Adrenal gland (tissue), 9 donors: ENCODE measurements at regions not wholly inside any gene's neighbourhood (a gene's known extent, or its start where the extent isn't known, plus 50 kb on each side); places are given as distances from the start of the nearest gene placed in this dataset.

Source experiments
- DNase-seq, 7 donors: peaks; one replicate each; pipeline ENCODE4 v3.0.0-alpha.2; 2019 to 2020
- H3K27ac ChIP-seq, 5 donors: fragments of 200-600 bp; sonication (generic) in 4 of 5; 1 replicate in 3 of 5; 2 replicates in 2 of 5; pipeline versions ENCODE4 v1.5.1 to v1.8.0; 2016 to 2020; ENCODE audit warnings: mild to moderate bottlenecking in 1 of 5
- H3K27me3 ChIP-seq: fragments of 200-600 bp; 2 replicates; pipeline ENCODE4 v1.8.0; 2021
- H3K36me3 ChIP-seq, 2 donors: fragments of 200-600 bp; replicated peaks in 1 of 2; 1 replicate in 1 of 2; 2 replicates in 1 of 2; pipeline versions ENCODE4 v1.5.1 to v1.8.0; 2018 to 2022
- H3K4me1 ChIP-seq, 2 donors: fragments of 200-600 bp; replicated peaks in 1 of 2; 1 replicate in 1 of 2; 2 replicates in 1 of 2; pipeline versions ENCODE4 v1.5.1 to v1.8.0; 2018 to 2021
- H3K4me3 ChIP-seq, 4 donors: fragments of 200-600 bp; sonication (generic) in 3 of 4; one replicate each; pipeline ENCODE4 v1.5.1; 2016 to 2018
- H3K9me3 ChIP-seq, 3 donors: fragments of 200-600 bp; sonication (generic) in 1 of 3; replicated peaks in 1 of 3; 1 replicate in 2 of 3; 2 replicates in 1 of 3; pipeline versions ENCODE4 v1.5.1 to v1.8.0; 2016 to 2021
- POLR2A ChIP-seq, 2 donors: fragments of 450-650 bp; IDR thresholded peaks; one replicate each; pipeline ENCODE4 v1.6.1; 2017; ENCODE audit warnings: antibody characterized with exemption in 2 of 2, mild to moderate bottlenecking in 2 of 2, moderate library complexity in 1 of 2
- WGBS, 4 donors: extraction: QIAGEN DNeasy Blood & Tissue Kit in 2 of 4; methylation state at CpG; one replicate each; pipeline versions ENCODE4 v1.1.5 to v1.1.7; 2013 to 2017; 5-methylcytosine and 5-hydroxymethylcytosine counted together
- intact Hi-C, 2 donors: fragments of 100-400 bp; cut with DNase I; formaldehyde crosslinking; loops; one replicate each; pipeline versions ENCODE4 v1.14.1 to v1.15.0; 2022 to 2023
- TF ChIP-seq, protein P1 (sequence below), 6 experiments: fragments of 450-650 bp in 4 of 6; fragments of 200-600 bp in 2 of 6; sonication (generic) in 1 of 6; IDR thresholded peaks; 1 replicate in 5 of 6; 2 replicates in 1 of 6; pipeline versions ENCODE4 v1.5.1 to v1.8.0; 2016 to 2021; ENCODE audit warnings: antibody characterized with exemption in 6 of 6, mild to moderate bottlenecking in 2 of 6, moderate library complexity in 1 of 6
- donor health status: healthy with polysubstance abuse.
- donor health status: Bipolar disorder and iron deficiency.
- donor health status: DM: yes; HTN: yes; CAD: no.
- donor health status: DM: no; HTN: no; CAD: no.
- donor health status: DM: no; HTN: no; CAD: no.

DNA sequence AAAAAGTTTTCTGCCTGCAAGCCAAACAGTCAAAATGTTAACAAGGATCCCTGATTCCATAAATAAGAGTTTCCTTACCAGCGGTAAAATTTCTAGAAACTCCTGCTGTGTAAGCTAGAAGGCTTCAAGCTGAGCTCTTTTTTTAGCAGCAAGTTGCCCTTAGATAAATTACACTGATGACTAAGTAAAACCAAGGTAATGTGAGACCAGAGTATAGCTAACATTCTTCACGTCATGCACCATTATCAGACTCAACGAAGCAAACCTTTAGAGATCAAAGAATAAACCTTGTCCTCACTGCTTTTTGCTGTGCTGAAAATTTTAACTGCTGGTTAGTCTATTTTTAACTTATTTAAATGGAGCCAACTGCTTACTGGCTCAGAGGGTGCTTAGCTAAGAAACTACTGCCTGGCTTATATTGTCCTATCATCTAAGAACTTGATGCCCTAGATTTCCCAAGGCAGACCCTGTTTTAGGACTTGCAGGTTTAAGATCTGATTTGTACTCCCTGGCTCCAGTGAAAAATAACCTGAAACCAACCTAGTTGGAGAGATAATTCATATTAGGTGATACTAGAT, 900.7 kb downstream of the JRKL start:
- Histone ChIP-seq H3K4me1 (no peaks in the 10 kb centered on the region), H3K27me3 (no peaks in the 10 kb centered on the region), H3K27ac (peak overlapping the region in 1 of 5 donors; percentile 3), H3K4me3 (no peak overlapping the region), H3K36me3 (no peaks in the 10 kb centered on the region), H3K9me3 (no peaks in the 10 kb centered on the region)
- intact Hi-C loops = no loop called here
- TF ChIP-seq POLR2A (IDR thresholded peaks at IDR 0.05) = no peak
- TF ChIP-seq, protein P1, sequence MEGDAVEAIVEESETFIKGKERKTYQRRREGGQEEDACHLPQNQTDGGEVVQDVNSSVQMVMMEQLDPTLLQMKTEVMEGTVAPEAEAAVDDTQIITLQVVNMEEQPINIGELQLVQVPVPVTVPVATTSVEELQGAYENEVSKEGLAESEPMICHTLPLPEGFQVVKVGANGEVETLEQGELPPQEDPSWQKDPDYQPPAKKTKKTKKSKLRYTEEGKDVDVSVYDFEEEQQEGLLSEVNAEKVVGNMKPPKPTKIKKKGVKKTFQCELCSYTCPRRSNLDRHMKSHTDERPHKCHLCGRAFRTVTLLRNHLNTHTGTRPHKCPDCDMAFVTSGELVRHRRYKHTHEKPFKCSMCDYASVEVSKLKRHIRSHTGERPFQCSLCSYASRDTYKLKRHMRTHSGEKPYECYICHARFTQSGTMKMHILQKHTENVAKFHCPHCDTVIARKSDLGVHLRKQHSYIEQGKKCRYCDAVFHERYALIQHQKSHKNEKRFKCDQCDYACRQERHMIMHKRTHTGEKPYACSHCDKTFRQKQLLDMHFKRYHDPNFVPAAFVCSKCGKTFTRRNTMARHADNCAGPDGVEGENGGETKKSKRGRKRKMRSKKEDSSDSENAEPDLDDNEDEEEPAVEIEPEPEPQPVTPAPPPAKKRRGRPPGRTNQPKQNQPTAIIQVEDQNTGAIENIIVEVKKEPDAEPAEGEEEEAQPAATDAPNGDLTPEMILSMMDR (IDR thresholded peaks at IDR 0.05) = no peak
- 18 to 33% (median 21%) methylated on average over 3 of the region's 3 CpGs for WGBS, 4 donors
- DNase-seq = no peak

DNA sequence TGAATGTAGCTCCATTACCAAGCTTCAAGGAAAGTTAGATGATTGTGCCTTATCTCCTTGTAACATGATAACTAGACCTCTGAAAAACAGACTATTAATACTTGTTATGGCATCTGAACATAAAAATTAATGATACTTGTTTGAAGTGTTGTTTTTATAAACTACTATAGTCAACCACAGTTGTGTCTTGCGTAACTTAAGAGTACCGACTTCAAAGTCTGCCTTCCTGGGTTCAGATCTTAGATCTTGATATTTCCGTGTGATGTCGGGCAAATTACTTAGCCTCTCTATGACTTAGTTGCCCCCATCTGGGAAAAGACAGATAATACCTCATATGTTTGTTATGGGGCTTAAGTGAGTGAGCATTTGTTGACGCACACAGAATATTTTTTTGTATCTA, 906.5 kb downstream of the JRKL start:
- Histone ChIP-seq H3K4me1 (no peaks in the 10 kb centered on the region), H3K36me3 (no peaks in the 10 kb centered on the region), H3K27me3 (no peaks in the 10 kb centered on the region), H3K27ac (no peak overlapping the region), H3K4me3 (no peak overlapping the region), H3K9me3 (no peaks in the 10 kb centered on the region)
- intact Hi-C loops = no loop called here
- no peak for DNase-seq
- TF ChIP-seq, protein P1 (IDR thresholded peaks at IDR 0.05) = no peak
- TF ChIP-seq POLR2A (IDR thresholded peaks at IDR 0.05) = no peak
- 77 to 87% (median 85%) methylated on average over 5 of the region's 5 CpGs for WGBS, 4 donors

DNA sequence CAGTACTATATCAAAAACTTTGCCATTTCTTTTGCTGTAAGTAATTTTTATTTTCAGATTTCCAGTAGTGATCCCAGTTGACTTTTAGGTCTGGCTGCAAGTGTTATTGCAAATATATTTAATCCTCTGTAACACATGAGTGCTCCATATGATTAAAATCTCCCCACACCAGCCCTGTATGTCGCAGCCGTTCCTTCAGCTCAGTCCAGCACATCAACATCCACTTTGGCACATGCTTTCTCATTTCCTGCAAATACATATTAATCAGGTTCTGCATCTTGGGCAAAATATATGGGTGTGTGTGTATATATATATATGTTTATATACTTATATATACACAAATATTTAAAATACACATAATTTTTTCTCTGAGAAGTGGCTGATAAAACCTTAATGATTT, 919.5 kb downstream of the JRKL start:
- no peak overlapping the region for H3K4me3 ChIP-seq
- no peaks in the 10 kb centered on the region for H3K4me1 ChIP-seq
- no peak overlapping the region for H3K27ac ChIP-seq
- TF ChIP-seq POLR2A (IDR thresholded peaks at IDR 0.05) = no peak
- TF ChIP-seq, protein P1 (IDR thresholded peaks at IDR 0.05) = no peak
- H3K36me3 ChIP-seq = no peaks in the 10 kb centered on the region
- whole genome bisulfite sequencing, 4 donors = 83 to 89% (median 84%) methylated on average over 2 of the region's 2 CpGs
- no peaks in the 10 kb centered on the region for H3K9me3 ChIP-seq
- intact Hi-C loops = no loop called here
- no peaks in the 10 kb centered on the region for H3K27me3 ChIP-seq
- DNase-seq = no peak

DNA sequence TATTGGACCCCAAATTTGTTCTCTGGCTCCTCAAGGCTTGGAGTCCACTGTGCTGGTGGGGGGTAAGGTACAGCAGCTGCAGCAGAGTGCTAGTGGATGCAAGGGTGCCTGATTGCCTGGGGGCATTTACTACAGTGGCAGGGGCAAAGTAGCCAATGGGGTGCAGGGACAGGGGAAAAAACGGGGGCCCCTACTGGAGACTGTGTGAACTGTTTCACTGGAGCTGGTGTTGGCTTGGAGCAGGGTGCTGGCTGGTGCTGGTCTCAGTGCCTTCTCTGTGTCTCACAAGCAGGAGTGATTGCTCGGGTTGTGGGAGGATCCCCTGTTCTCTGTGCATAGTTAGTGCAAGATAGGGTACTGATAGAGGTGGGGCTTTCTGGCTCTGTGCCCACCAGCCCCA, 935.9 kb downstream of the JRKL start:
- H3K36me3 ChIP-seq = no peaks in the 10 kb centered on the region
- H3K27me3 ChIP-seq = no peaks in the 10 kb centered on the region
- no peak overlapping the region for H3K4me3 ChIP-seq
- no peak for TF ChIP-seq POLR2A (IDR thresholded peaks at IDR 0.05)
- TF ChIP-seq, protein P1 (IDR thresholded peaks at IDR 0.05) = no peak
- intact Hi-C loops = no loop called here
- DNase-seq = no peak
- 60 to 77% (median 64%) methylated on average over 2 of the region's 2 CpGs; no CpG with 5 or more reads in 1 of the 4 donors for WGBS, 4 donors
- no peaks in the 10 kb centered on the region for H3K9me3 ChIP-seq
- no peak overlapping the region for H3K27ac ChIP-seq
- no peaks in the 10 kb centered on the region for H3K4me1 ChIP-seq
